Erythroblast (primary cell): ENCODE measurements at regions not wholly inside any gene's neighbourhood (a gene's known extent, or its start where the extent isn't known, plus 50 kb on each side); places are given as distances from the start of the nearest gene placed in this dataset.

ENCODE experiments used
- GATA1 ChIP-seq: IDR thresholded peaks from 2 replicates; pipeline ENCODE4 v1.6.1; 2011; ENCODE audit warnings: low read depth, mild to moderate bottlenecking, control low read depth, low read length, moderate library complexity
- POLR2A ChIP-seq: IDR thresholded peaks from 2 replicates; pipeline ENCODE4 v1.6.1; 2011; ENCODE audit warnings: mild to moderate bottlenecking, low read length

GRCh38 chr12:124087266-124088051, 114.4 kb downstream of the ZNF664 start:
- no peak for TF ChIP-seq GATA1
- no peak for TF ChIP-seq POLR2A
